ENCODE measurements at regions not wholly inside any gene's neighbourhood (a gene's known extent, or its start where the extent isn't known, plus 50 kb on each side); places are given as distances from the start of the nearest gene placed in this dataset.

GRCh38 chr4:29104694-29105093 lies 1615.5 kb upstream of the PCDH7 start:
- TF ChIP-seq POLR2AphosphoS5 (IDR thresholded peaks at IDR 0.05; ENCODE audit: low read depth, low read length) (no peak), POLR2A (IDR thresholded peaks at IDR 0.05; ENCODE audit: low read depth, low read length) (no peak), TAF1 (IDR thresholded peaks at IDR 0.05; ENCODE audit: borderline replicate concordance, low read depth, low read length) (no peak)
